GM18505 (cell line): ENCODE measurements at regions not wholly inside any gene's neighbourhood (a gene's known extent, or its start where the extent isn't known, plus 50 kb on each side); places are given as distances from the start of the nearest gene placed in this dataset.

Experiments
- ATAC-seq: cut with Tn5 transposase; IDR thresholded peaks from one replicate; pipeline ENCODE4 v1.9.1; 2021; ENCODE audit not compliant: unreplicated experiment
- POLR2A ChIP-seq: IDR thresholded peaks from 4 replicates; pipeline ENCODE4 v1.6.1; 2011; ENCODE audit warnings: borderline replicate concordance; ENCODE audit not compliant: insufficient read depth, insufficient read length; ENCODE audit errors: extremely low read depth

DNA sequence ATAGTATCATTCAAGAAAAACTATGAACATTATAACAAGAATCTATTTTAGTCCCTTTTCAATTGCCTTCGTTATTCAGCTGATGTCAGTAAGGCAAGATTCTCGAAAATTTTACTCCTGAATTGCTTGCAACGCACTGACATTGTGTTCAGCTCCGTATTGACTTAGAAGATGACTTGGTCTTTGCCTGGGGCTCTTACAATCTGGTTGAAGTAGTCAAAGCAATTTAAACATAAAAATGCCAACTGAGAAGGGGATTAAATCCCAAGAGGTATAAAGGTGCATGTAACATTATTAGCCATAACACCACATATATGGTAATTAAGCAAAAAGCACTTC, 507.1 kb downstream of the CENPC start:
- ATAC-seq = no peak
- TF ChIP-seq POLR2A = no peak

DNA sequence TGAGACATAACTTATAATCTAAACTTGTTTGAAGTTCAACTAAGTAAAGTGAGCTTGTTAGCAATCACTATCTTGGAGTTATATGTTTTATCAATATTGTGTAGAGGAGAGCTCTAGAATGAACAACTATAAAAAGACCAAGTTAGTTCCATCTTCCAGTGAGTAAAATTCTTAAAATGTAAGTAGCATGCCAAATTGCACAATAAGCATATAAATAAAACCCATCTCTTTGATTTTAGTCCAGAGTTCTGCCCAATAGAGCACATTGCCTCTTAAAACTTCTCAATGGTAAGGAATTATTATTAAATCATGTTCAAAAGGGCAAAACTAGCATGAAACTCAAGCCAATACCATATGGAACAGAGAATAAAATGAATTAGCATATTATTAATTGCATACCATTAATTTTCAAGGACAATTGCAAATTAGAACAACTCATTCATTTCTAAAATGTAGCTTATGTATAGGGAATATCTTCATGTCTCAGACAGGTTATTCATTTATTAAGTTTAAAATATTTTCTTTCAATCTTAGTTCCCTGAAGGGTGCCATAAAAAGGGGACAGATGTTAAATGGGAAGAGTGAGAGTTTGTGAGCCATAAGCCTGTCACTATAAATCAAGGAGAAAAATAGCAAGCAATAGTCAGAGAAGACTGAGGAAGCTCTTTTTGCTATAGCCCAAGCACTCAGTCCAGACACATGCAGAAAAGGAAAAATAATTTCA, 507.6 kb downstream of the CENPC start:
- TF ChIP-seq POLR2A = no peak
- ATAC-seq = no peak

DNA sequence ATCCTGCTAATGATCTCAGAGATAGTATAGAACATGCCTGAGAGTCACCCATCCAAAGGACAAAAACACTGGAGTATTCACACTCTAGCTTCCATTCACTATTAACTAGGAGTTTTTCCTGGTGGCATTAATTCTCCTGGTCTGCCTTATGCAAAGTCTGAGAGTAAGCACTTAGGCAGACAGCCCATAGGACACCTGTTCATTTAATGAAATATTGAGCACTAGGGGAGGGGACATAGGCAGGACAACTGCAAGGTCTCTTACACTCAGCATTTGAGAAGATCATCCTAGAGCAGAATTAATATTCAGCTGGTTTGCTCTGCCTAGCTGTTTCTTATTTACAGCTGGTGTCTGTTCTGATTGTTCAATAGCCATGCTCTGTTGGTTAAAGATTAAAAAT, 508.5 kb downstream of the CENPC start:
- TF ChIP-seq POLR2A = no peak

DNA sequence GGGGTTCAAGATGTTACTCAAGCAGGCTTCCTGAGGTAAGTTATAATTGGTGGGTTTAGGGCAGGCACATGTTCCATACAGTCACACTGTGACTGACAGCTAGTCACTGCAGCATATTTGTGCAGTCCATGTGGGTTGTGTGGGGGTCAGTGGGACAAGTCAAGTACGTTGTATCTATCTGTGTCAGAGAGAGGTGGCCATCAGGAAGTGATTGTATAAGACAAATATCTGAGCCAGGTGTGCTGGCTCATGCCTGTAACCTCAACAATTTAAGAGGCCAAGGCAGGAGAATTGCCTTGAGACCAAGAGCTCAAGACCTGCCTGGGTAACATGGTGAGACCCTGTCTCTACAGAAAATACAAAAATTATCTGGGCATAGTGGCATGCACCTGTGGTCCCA, 509.3 kb downstream of the CENPC start:
- no peak for ATAC-seq
- TF ChIP-seq POLR2A = no peak

More for the DNA sequence above, 508.5 kb downstream of the CENPC start:
- ATAC-seq = no peak

DNA sequence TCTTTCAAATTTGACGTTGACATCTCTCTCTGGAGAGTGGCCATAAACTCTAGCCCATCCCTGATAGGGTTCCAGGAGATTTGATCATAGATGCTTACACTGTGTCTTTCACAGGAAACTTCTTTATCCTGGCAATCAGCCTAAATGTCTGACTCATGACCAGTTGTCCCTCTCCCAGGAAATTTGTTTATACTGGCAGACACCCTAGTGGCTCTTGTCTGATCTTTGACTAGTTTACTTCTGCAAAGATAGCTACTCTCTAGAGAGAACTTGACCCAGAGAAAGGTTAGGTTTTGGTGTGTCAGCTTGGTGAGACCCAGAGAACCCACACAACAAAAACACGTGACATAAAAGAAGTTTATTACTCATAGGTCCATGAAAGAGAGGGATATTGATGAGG, 509.8 kb downstream of the CENPC start:
- TF ChIP-seq POLR2A = no peak

DNA sequence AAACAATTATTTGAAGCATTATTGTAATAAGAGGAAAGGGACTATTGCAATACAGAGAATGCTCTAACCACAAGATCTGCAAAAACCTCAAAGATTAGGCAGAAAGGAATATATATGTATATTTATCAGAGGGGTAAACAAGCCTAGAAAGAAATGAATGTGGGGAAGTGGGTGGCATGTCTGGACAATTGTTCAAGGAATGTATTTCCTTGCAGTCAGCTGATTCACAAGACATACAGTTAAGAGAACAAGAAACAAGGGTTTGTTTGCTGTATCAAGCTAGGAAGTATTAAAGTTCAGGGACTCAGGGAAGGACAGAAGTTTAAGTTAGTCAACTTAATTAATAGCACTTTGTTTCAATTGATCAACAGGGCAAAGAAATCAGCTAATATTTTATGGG, 514.7 kb downstream of the CENPC start:
- no peak for ATAC-seq

More for the DNA sequence above, 509.8 kb downstream of the CENPC start:
- ATAC-seq = no peak

DNA sequence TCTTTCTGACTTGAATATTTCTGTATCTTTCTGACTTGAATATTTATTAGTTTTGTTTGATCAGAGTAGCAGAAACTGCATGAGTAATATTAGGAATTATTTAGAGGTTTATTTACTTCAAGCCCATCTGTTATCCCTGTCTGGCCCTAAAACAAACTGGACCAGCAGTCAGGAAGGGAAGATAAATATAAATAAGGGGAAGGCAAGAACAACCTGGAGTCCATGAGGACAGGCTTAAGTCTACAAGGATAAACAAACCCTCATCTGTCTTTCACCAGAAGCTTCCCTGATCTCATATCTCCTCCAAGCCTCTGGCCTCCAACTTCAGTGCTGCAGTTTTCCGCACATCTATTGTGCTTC, 524.9 kb downstream of the CENPC start:
- ATAC-seq = no peak
- TF ChIP-seq POLR2A = no peak

More for the DNA sequence above, 514.7 kb downstream of the CENPC start:
- TF ChIP-seq POLR2A = no peak

DNA sequence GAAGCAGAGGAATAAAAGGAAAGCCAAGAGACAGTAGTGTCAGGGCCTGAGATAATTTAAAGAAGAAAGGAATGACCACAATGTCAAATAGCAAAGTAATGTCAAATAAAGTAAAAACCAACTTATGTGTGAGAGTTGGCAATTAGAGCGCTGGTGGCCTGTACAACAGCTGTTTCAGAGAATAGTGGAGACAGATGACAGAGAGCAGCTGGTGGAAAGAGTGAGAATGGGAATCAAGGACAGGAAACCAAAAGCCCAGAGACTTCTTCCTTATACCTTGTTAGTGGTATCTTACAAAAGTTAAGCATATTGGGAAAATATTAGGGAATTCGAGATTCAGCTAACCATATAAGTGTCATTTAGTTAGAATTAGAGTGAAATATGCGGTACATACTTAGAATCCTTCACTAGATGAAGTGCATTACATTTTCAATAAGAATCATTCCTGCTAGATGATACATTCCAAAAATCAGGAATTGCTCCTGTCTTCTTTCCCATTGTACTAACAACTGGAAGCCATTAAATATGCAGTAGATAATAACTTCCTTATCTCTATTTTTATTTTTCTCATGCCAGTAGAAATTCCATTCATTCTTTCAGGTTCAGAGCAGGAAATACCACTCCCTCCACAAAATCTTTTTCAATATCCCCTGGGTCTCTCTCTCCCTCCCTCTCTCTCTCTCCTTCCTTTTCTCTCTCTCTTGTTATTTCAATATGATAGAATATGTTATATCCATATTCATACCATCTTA, 525.4 kb downstream of the CENPC start:
- no peak for ATAC-seq
- no peak for TF ChIP-seq POLR2A

DNA sequence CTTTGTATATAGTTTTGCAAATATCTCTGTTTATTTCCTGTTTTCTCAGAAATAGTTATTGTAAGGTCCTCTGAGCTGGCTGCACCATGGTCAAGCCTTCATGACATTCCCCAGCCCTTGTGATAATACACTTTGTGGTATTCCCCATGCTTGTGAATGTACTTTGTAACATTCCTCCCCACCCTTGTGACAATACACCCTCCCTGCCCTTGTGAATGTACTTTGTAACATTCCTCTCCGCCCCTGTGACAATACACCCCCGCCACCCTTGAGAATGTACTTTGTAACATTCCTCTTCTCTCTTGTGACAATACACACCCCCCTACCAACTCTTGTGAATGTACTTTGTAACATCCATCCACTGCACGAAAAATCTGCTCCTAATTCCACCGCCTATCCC, 530.7 kb downstream of the CENPC start:
- ATAC-seq = no peak
- TF ChIP-seq POLR2A = no peak

DNA sequence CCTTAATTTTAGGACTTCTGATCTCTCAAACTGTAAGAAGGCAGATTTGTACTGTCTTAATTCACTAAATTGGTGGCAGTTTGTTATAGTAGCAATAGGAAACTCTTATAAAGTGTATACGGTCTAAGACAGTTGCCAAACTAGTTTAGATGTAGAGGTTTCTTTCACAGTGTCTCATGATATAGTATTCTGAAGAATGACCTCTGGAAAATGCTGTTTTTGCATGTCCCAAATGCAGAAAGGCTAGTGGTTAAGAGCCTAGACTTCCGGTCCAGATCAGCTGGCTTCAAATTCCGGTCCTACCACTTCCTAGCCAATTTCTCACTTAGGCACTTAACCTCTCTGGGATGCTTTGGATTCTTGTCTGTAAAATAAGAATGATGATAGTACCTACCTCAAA, 538.5 kb downstream of the CENPC start:
- no peak for TF ChIP-seq POLR2A
- ATAC-seq = no peak

DNA sequence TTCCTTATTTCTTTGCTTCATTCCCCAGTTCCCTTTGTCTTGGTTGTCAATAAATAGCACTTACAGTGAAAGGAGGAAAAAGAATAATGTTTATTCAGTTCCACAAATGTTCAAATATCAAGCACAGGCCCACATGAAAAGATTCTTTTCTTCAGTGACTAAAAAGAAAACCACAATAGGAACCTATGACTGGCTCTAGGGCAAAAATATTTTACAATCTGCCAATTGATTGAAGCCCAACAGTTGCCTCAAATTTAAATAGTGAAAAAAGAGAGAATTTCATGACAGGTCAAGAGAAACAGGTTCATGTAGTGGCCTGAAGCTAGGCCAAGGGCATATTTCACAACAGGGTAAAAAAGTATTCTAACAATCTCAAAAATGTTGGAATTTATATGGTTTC, 553.8 kb downstream of the CENPC start:
- no peak for ATAC-seq
- no peak for TF ChIP-seq POLR2A

DNA sequence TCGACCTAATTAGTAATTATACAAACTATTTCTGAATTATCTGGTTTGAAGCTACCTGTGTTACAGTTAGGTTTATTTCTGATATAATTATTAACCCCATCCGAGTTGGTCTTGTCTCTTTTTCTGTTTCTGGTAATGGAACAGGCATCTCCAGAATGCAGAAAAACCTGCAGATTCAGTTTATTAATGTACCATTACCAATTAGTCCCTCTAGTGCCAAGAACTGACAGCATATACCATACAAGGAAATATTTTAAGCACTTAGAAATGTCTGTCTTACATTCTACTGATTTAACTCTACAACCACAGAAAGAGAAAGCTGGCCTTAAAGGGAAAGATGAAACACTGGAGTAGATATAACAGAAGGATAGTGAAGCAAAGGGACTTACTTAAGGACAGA, 570.6 kb downstream of the CENPC start:
- no peak for ATAC-seq
- TF ChIP-seq POLR2A = no peak

DNA sequence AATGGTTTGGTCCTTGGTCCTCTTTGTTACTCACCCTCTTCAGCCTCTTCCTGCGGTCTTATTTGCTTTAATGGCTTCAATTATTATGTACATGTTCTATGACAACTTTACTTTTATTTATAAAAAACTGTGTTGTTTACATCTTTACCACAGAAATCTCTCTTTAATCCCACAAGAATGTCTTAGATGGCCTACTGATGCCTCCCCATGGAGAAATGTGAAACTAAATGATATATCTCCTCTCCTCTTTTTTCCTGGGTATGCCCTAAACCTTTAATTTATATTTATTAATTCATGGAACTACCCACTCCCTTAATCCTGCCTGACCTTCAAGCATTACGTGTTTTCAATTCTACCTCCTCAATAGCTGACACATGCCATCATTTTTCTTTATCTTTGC, 573.2 kb downstream of the CENPC start:
- no peak for ATAC-seq
- TF ChIP-seq POLR2A = no peak

DNA sequence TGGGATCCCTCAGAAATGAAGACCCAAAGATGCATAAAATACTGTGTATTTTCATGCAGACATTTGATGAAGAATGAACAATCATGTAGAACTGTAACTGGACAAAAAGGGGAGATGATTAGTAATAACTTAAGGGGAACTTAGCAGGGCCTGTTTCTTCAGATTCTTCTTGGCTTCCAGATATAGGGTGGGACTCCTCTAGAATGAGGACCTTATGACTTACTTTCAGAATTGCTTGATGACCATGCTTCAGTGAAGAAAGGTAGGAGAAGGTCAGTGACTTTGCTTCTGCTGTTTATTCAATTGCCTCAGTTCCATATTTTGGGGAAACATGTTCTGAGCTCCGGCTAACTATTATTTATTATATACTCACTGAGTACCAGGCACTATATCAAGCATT, 580.8 kb downstream of the CENPC start:
- TF ChIP-seq POLR2A = no peak
- no peak for ATAC-seq
